ENCODE measurements at regions not wholly inside any gene's neighbourhood (a gene's known extent, or its start where the extent isn't known, plus 50 kb on each side); places are given as distances from the start of the nearest gene placed in this dataset.
"Not testable (repeated sequence)": the region's sequence is repeated elsewhere in the genome, so short reads cannot be mapped to it uniquely, and the experiment has no call there.

GRCh38 chr13:108044954-108045353 lies 170.4 kb downstream of the LIG4 start:
- no peaks in the 10 kb centered on the region; a peak in 1 of 4 replicates for H3K4me1 ChIP-seq (ENCODE audit: control insufficient read depth in 1 of 2, insufficient read depth in 2 of 2, low read depth in 1 of 2, low read length in 1 of 2)
- no peak overlapping the region for H2AFZ ChIP-seq (ENCODE audit: low read depth)
- no peaks in the 10 kb centered on the region for H4K20me1 ChIP-seq (ENCODE audit: insufficient read depth)
- DNase-seq = no peak
- no peaks in the 10 kb centered on the region for H3K9me3 ChIP-seq
- no peaks in the 10 kb centered on the region for H3K27me3 ChIP-seq (ENCODE audit: insufficient read depth)
- CTCF ChIA-PET = no interaction called here
- no peak for TF ChIP-seq USF2 (IDR thresholded peaks at IDR 0.05; ENCODE audit: borderline replicate concordance, low read depth, low read length)
- no peak for TF ChIP-seq RXRA (IDR thresholded peaks at IDR 0.05; ENCODE audit: borderline replicate concordance, low read depth)
- TF ChIP-seq POLR2AphosphoS5 (IDR thresholded peaks at IDR 0.05; ENCODE audit: low read depth, low read length) = no peak
- TF ChIP-seq NFIC (IDR thresholded peaks at IDR 0.05; ENCODE audit: borderline replicate concordance) = no peak
- TF ChIP-seq RCOR1 (IDR thresholded peaks at IDR 0.05; ENCODE audit: low read length) = no peak
- TF ChIP-seq GABPA (IDR thresholded peaks at IDR 0.05; ENCODE audit: low read depth) = no peak
- TF ChIP-seq MAX (IDR thresholded peaks at IDR 0.05; ENCODE audit: low read depth) = no peak
- no peak for TF ChIP-seq IRF3 (IDR thresholded peaks at IDR 0.05; ENCODE audit: low read depth, low read length)
- no peak overlapping the region for H3K27ac ChIP-seq (ENCODE audit: low read depth in 2 of 2, low read length in 1 of 2)
- H3K4me3 ChIP-seq (ENCODE audit: low read depth in 2 of 2, low read length in 1 of 2) = no peak overlapping the region
- H3K36me3 ChIP-seq (replicated peaks in 1 of 2; ENCODE audit: control insufficient read depth in 1 of 2, insufficient read depth in 2 of 2, low read length in 1 of 2) = no peaks in the 10 kb centered on the region
- WGBS (ENCODE audit: low lambda C conversion rate) = 55% methylated on average over 1 of the region's 1 CpG
- H3K9ac ChIP-seq = no peak overlapping the region
- POLR2A ChIA-PET = no interaction called here
- no peaks in the 10 kb centered on the region for H3K79me2 ChIP-seq (ENCODE audit: insufficient read depth)
- no peaks in the 10 kb centered on the region for H3F3A ChIP-seq (replicated peaks; ENCODE audit: insufficient read depth)
- H3K9me2 ChIP-seq = no peaks in the 10 kb centered on the region
- H3K4me2 ChIP-seq = no peak overlapping the region

GRCh38 chr13:108042866-108043265 lies 172.5 kb downstream of the LIG4 start:
- H3F3A ChIP-seq (replicated peaks; ENCODE audit: insufficient read depth); CTCF ChIA-PET; H3K4me1 ChIP-seq (ENCODE audit: control insufficient read depth in 1 of 2, insufficient read depth in 2 of 2, low read depth in 1 of 2, low read length in 1 of 2); H3K4me2 ChIP-seq; H3K27me3 ChIP-seq (ENCODE audit: insufficient read depth); POLR2A ChIA-PET; H3K36me3 ChIP-seq (replicated peaks in 1 of 2; ENCODE audit: control insufficient read depth in 1 of 2, insufficient read depth in 2 of 2, low read length in 1 of 2); H3K4me3 ChIP-seq (ENCODE audit: low read depth in 2 of 2, low read length in 1 of 2); H4K20me1 ChIP-seq (ENCODE audit: insufficient read depth); DNase-seq; H3K9ac ChIP-seq; H3K79me2 ChIP-seq (ENCODE audit: insufficient read depth); H2AFZ ChIP-seq (ENCODE audit: low read depth); H3K9me3 ChIP-seq; H3K9me2 ChIP-seq; H3K27ac ChIP-seq (ENCODE audit: low read depth in 2 of 2, low read length in 1 of 2): not testable (repeated sequence)
- 41% methylated on average over 6 of the region's 6 CpGs for WGBS (ENCODE audit: low lambda C conversion rate)

- 18% methylated on average over 1 of the region's 1 CpG for WGBS (ENCODE audit: low lambda C conversion rate)
- Histone ChIP-seq H3K27me3 (ENCODE audit: insufficient read depth) (no peaks in the 10 kb centered on the region), H3K4me2 (no peak overlapping the region), H4K20me1 (ENCODE audit: insufficient read depth) (no peaks in the 10 kb centered on the region), H3K79me2 (ENCODE audit: insufficient read depth) (no peaks in the 10 kb centered on the region), H2AFZ (ENCODE audit: low read depth) (no peak overlapping the region), H3K4me1 (ENCODE audit: control insufficient read depth in 1 of 2, insufficient read depth in 2 of 2, low read depth in 1 of 2, low read length in 1 of 2) (no peaks in the 10 kb centered on the region), H3K4me3 (ENCODE audit: low read depth in 2 of 2, low read length in 1 of 2) (no peak overlapping the region), H3K36me3 (replicated peaks in 1 of 2; ENCODE audit: control insufficient read depth in 1 of 2, insufficient read depth in 2 of 2, low read length in 1 of 2) (no peaks in the 10 kb centered on the region), H3F3A (replicated peaks; ENCODE audit: insufficient read depth) (no peaks in the 10 kb centered on the region), H3K9ac (no peak overlapping the region), H3K9me3 (no peaks in the 10 kb centered on the region), H3K27ac (ENCODE audit: low read depth in 2 of 2, low read length in 1 of 2) (no peak overlapping the region), H3K9me2 (no peaks in the 10 kb centered on the region)
- DNase-seq = no peak
- ChIA-PET POLR2A (no interaction called here), CTCF (interaction anchor here (0.6 to 1.7 kb wide), 2 partner anchors 11 to 1410 kb away, joined by 3 to 4 read pairs; no protein-coding TSS in a partner anchor)
- TF ChIP-seq RXRA (IDR thresholded peaks at IDR 0.05; ENCODE audit: borderline replicate concordance, low read depth) (no peak), PBX3 (IDR thresholded peaks at IDR 0.05) (no peak), GATA2 (CRISPR knock-in tag; IDR thresholded peaks at IDR 0.05) (no peak), ELF1 (IDR thresholded peaks at IDR 0.05) (no peak), MEF2A (IDR thresholded peaks at IDR 0.05; ENCODE audit: borderline replicate concordance, low read depth) (no peak), SIN3A (IDR thresholded peaks at IDR 0.05; ENCODE audit: borderline replicate concordance, low read depth, low read length) (no peak), MAX (IDR thresholded peaks at IDR 0.05; ENCODE audit: low read depth) (no peak), EP300 (IDR thresholded peaks at IDR 0.05; ENCODE audit: borderline replicate concordance in 1 of 2, low read depth in 1 of 2, low read length in 1 of 2) (no peak), FOXM1 (IDR thresholded peaks at IDR 0.05; ENCODE audit: low read depth) (no peak)
Measured at GRCh38 chr13:108037348-108037747, 178.0 kb downstream of the LIG4 start.
